CD4-positive, alpha-beta T cell treated with Interferon alpha-2 for 1 hour (primary cell): ENCODE measurements at regions not wholly inside any gene's neighbourhood (a gene's known extent, or its start where the extent isn't known, plus 50 kb on each side); places are given as distances from the start of the nearest gene placed in this dataset.

Experiments
- DNase-seq, 2 donors: peaks; one replicate each; pipeline ENCODE4 v3.0.0-alpha.2; 2020 to 2022

DNA sequence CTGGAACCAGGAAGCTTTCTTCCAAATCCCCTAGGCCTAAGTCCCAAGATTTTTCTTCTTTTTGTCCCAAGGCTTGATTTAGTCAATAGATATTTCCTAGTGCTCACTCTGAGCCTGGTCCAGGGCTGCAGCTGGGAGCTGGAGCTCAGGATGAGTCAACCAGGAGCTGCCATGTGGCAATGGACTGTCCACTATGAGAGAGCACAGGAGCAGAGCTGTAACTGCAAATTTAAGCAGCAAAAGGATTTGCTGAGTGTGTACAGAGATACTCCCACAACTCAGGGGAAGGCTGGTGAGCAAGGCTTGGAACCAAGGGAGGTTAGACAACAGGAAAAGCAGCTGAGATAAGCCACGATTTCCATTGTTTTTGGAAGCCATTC is 92.1 kb upstream of the CXCL12 start:
- DNase-seq, result no peak

- no peak for DNase-seq
Measured at GRCh38 chr10:44478040-44478439, 93.1 kb upstream of the CXCL12 start.

GRCh38 chr10:44478876-44479705 is 94.2 kb upstream of the CXCL12 start:
- DNase-seq, result no peak

GRCh38 chr10:44492678-44493077 is 107.8 kb upstream of the CXCL12 start:
- DNase-seq, result no peak

DNA sequence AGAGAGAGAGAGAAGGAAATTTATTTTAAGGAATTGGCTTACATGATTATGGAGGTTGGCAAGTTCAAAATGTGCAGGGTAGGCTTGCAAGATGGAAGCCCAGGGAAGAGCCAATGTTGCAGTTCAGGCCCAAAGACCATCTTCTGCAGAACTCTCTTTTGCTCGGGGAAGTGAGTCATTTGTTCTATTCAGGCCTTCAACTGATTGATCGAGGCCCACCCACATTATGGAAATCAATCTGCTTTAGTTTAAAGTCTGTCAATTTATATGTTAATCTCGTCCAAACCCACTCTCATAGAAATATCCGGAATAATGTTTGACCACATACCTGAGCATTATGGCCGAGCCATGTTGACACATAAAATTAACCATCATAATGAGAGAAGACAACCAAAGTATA is 113.3 kb upstream of the CXCL12 start:
- DNase-seq, result no peak

DNA sequence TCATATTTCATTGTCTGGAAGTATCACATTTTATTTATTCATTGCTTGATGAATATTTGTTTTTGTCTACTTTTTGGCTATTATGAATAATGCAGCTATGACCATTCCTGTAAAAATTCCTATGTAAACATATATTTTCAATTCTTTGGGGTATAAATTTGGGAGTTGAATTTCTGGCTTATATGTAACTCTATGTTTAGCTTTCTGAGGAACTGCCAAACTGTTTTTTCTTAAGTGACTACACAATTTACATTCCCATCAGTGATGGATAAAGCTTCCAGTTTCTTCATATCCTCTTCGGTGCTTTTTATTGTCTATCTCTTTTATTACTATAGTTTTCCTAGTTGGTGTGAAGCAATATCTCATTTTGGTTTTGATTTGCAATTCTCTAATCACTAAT is 115.6 kb upstream of the CXCL12 start:
- no peak for DNase-seq

- no peak for DNase-seq
Measured at GRCh38 chr10:44506386-44506785, 121.5 kb upstream of the CXCL12 start.

DNA sequence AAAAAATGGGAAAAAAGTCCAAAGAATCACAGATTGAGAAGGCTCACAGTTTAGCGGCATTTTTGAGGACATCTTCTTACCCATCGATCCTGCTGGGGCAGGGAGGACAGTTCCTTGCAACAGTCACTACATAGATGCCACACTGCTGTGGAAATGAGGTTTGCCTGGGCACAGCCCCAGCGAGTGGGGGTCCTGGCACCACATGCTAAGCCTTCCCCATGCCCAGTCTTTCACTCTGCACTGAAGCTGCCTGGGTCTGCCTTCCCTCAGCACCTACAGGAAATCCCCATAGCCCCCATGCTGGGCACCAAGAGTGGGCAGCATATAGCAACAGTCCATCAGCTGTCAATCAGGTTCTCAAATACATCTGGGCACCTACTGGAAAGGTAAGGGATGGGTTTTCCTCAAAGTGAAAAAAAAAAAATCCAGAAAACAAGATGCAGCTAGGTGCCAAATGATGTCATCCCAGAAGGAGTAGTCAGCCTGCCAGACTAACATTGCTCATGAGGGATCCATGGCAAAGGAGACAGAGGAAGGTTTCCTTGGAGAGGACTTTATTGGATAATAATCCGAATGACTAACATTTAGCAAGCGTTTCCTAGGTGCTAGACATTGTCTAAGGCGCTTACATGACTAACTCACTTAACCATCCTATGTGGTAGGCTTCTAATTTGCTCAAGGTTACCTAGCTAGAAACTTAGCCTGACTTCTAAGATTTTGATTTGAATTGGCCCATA is 125.7 kb upstream of the CXCL12 start:
- DNase-seq, result no peak

GRCh38 chr10:44511166-44511565 is 126.3 kb upstream of the CXCL12 start:
- no peak for DNase-seq

DNA sequence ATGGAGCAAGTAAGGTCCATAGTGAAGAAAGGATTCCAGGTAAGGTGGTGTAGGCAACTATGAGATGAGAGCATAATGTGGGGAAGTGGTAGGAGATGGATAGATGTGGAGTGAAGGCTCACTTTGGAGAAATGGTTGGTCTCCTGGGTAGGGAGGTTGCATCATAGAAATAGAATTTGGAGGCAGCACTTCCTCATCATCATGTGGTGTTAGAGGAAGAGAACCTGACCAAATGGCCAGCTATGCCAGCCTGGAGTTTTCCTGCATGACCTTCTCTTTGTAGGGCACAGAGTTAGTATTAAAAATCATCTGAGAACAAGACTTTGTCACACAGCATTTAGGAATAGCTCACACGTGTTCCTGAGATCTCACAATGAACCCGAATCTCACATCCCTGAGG is 126.7 kb upstream of the CXCL12 start:
- no peak for DNase-seq

GRCh38 chr10:44512431-44513022 is 127.6 kb upstream of the CXCL12 start:
- DNase-seq, result no peak

- DNase-seq, result no peak
Measured at GRCh38 chr10:44513591-44513990, 128.7 kb upstream of the CXCL12 start.

DNA sequence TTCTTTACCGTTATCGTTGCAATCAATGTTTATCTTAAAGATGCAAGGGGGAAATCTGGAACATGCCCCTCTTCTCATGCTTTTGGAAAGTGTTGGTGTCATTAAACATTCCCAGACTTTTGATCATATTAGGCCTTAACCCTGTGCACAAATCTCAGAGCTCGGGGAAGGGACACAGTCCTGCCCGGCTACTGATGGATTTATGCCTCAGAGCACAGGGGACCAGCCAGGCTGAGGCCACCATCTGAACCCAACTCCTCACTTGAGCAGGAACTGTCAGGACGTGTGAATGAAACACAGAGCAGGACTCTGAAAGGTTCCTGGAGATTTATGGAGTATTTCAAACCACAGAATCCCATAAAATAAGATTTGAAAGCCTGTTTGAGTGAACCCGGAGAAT is 132.0 kb upstream of the CXCL12 start:
- DNase-seq, result no peak

DNA sequence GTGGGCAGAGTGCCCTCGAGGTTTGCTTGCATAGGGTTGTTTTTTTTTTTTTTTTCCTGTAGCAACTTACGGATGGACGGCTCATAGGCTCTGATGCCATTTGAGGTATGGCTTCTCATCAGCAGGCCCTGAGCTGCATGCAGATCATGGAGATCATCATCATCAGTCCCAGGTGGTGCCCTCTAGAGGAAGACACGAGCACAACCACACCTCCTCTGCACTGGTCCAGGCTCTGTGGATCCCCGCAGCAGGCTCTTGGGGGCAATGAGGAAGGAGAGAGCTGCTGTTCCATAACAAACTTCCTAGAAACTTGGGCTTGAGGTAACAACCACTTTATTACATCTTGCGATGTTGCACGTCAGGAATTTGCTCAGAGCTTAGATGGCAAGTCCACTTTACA is 132.7 kb upstream of the CXCL12 start:
- no peak for DNase-seq

DNA sequence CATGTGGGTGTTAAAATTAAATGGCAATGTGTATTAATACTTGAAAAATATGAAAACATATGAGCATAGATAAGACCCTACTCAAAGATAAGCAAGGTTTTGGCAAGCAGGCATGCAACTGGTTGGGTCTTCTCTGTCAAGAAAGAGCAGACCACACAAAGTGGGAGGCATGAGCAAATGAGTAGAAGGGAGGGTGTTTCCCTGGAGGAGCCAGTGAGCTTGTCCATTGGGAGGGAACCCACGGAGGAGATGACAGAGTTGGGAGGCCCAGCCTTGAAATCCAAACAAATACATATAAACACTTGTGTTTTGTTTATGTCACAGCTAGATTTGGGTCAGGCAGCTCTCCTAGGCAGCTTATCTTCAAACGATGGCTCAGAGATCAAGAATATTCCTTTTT is 134.5 kb upstream of the CXCL12 start:
- DNase-seq, result no peak

GRCh38 chr10:44520651-44521050 is 135.8 kb upstream of the CXCL12 start:
- DNase-seq, result no peak

GRCh38 chr10:44539178-44539577 is 154.3 kb upstream of the CXCL12 start:
- no peak for DNase-seq

- DNase-seq, result no peak
Measured at GRCh38 chr10:44552726-44553125, 167.8 kb upstream of the CXCL12 start.

- DNase-seq, result no peak
Measured at GRCh38 chr10:44557596-44558191, 172.8 kb upstream of the CXCL12 start.

- DNase-seq, result no peak
Measured at GRCh38 chr10:44558521-44558920, 173.6 kb upstream of the CXCL12 start.

- DNase-seq, result no peak
Measured at GRCh38 chr10:44564361-44564760, 179.5 kb upstream of the CXCL12 start.

- DNase-seq, result no peak
Measured at GRCh38 chr10:44564790-44565189, 179.9 kb upstream of the CXCL12 start.

DNA sequence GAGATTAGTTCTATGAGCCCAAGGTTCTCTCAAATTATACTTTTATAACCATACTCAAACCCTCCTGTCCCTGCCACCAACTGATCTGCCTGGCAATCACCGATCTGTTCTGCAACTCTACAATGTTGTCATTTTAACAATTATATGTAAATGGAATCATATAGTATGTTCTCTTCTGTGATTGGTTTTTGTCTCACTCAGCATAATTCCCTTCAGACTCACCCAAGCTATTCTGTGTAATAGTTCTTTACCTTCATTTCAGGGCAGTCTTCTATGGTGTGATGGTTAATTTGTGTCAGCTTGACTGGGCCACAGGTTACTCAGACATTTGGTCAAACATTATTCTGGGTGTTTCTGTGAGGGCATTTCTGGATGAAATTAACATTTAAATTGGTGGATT is 181.9 kb upstream of the CXCL12 start:
- no peak for DNase-seq

DNA sequence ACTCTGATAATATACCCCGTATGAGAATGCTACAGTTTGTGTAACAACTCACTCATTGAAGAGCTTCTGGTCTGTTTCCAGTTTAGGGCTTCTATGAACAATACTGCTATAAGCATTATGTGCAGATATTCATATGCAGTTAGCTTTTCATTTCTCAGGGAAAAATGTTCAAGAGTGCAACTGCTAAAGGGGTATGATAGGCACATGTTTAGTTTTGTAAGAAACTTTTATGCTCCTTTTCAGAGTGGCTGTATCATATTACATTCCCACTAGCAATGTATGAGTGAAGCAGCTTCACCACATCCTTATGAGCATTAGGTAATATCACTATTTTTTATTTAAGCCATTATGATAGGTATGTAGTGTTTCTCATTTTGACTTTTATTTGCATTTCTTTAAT is 182.6 kb upstream of the CXCL12 start:
- no peak for DNase-seq
